ENCODE measurements at regions not wholly inside any gene's neighbourhood (a gene's known extent, or its start where the extent isn't known, plus 50 kb on each side); places are given as distances from the start of the nearest gene placed in this dataset.

DNA sequence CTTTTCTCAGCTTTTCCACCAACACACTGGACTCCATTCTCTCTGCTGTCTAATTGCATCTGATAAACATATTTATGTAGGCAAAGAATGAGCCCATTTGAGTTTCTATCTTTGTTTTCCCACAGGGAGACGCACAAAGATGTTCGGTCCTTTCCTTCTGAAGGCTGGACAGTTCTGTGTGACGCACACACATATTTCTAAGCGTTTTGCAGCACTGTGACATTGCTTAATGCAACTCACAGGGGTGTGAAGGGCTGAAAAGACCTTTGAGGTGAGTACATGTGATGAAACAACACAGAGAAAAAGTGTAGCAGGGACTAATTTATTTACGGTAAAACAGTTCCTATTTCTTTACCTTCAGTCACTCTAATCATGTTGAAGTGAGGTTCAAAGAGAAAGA lies 323.1 kb upstream of the RUNX1 start:
- no peak for DNase-seq

GRCh38 chr21:35370671-35371070 lies 321.6 kb upstream of the RUNX1 start:
- DNase-seq = no peak

GRCh38 chr21:35370071-35370470 lies 321.0 kb upstream of the RUNX1 start:
- DNase-seq = no peak

GRCh38 chr21:35368326-35368725 lies 319.2 kb upstream of the RUNX1 start:
- no peak for DNase-seq

DNA sequence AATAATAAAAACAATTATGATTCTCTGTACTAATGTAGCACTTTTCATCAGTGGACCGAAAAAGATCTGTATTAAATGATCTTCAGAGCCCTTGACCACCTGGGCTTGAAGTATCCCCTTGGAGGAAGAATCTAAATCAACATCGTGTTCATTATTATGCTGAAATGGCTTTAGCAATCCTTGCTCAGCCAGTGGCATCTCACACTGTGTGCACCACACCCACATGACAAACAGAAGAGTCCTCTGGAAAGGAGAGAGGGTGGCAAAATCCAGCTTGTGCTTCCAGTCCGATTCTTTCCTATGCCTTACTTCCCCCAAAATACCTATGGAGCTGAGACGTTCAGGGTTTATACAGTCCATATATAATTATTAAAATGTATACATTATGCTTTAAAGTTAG lies 318.5 kb upstream of the RUNX1 start:
- DNase-seq = no peak

- DNase-seq = peak; percentile 15 to 32
These were observed 317.4 kb upstream of the RUNX1 start for GRCh38 chr21:35366394-35367080.

- DNase-seq = no peak
These were observed 314.4 kb upstream of the RUNX1 start for GRCh38 chr21:35363458-35363857.

DNA sequence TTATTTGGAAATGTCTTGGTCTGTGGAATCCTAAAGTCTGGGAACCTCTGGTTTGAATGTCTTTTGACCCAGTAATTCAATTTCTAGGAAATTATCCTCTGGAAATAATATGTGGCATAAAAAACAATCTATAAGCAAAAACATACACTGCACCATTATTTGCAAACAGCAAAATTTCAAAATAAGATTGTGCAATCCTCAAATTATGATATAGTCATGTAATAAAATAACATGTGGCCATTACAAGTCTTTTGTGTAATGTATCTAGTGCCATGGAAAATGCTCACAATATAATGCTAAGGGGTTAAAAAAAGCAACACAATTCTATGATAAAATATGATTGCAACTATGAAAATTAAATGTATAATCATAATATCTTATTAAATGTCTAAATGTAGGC lies 312.9 kb upstream of the RUNX1 start:
- no peak for DNase-seq

GRCh38 chr21:35360870-35361570 lies 311.9 kb upstream of the RUNX1 start:
- no peak for DNase-seq

DNA sequence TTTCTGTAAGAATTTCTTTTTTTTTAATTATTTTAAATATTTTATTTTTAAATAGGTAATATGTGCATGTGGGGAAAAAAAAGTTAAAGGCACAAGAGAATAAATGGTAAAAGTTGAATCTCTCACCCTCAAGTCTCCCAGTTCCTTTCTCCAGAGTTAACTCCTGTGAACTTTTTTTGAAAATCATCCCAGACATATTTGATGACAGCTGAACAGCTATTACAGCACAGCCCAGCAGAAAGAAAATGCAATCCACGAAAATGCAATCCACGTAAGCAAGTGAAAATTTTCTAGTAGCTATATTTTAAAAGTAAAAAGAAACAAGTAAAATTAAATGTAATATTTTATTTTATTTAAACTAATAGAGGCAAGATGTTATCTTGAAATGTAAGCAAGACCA lies 310.0 kb upstream of the RUNX1 start:
- DNase-seq = no peak

- DNase-seq = no peak
These were observed 308.9 kb upstream of the RUNX1 start for GRCh38 chr21:35358008-35358407.

- no peak for DNase-seq
These were observed 308.1 kb upstream of the RUNX1 start for GRCh38 chr21:35357041-35357780.

DNA sequence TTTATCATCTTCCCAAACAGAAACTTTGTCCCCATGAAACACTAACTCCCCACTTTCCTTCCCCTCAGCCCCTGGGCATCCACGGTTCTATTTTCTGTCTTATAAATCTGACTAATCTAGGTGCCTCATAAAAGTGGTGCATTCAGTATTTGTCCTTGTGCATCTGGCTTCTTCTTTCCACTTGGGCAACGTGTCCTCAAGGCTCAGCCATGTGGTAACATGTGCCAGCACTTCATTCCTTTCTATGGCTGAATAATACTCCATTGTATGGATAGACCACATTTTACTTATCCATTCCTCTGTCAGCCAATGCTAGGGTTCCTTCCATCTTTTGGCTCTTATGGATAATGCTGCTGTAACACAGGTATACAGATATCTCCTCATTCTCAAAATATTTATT lies 305.0 kb upstream of the RUNX1 start:
- DNase-seq = no peak

GRCh38 chr21:35352793-35353192 lies 303.7 kb upstream of the RUNX1 start:
- peak in 1 of 2 donors; percentile 16 for DNase-seq

GRCh38 chr21:35352066-35352770 lies 303.1 kb upstream of the RUNX1 start:
- no peak for DNase-seq

GRCh38 chr21:35351434-35351833 lies 302.3 kb upstream of the RUNX1 start:
- no peak for DNase-seq

- no peak for DNase-seq
These were observed 301.9 kb upstream of the RUNX1 start for GRCh38 chr21:35350965-35351364.

- DNase-seq = peak; percentile 16 to 27
These were observed 300.4 kb upstream of the RUNX1 start for GRCh38 chr21:35349376-35350080.

- DNase-seq = no peak
These were observed 299.6 kb upstream of the RUNX1 start for GRCh38 chr21:35348686-35349085.

DNA sequence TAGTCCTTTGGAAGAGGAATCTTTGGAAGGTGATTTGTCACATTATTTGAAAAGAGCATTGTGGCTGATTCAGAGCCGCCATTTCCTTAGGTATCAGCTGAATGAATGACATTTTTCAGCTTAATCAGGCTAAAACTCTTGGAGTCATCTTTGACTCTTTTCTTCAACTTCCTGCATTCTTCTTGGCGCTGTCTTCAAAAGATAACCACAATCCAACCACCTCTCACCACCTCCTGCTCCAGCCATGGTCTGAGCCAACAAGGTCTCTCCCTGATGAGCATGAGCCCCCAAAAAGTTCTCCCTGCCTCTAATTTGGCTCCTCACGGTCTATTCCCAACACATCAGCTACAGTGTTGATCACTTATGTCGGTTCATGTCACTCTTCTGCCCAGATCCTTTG lies 297.6 kb upstream of the RUNX1 start:
- no peak for DNase-seq

DNA sequence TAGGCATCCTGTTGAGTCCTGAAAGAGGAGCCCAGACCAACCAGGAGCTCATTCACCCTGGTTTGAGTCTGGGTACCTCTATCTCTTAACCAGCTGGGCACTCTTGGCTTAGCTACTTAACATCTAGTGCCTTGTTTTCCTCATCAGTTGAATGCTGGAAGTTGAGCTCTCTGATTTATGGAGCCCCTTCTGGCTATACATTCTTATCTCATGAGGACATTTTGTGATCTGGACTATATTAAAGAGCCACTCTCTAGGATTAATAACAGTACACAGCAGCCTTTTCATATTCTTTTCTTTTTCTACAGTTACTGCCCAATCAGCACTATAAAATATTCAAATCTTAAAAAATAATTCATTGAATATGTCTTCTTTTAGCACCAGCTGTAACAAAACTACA lies 296.9 kb upstream of the RUNX1 start:
- DNase-seq = no peak

GRCh38 chr21:35344582-35344981 lies 295.5 kb upstream of the RUNX1 start:
- no peak for DNase-seq
